Liver (tissue), 8 donors: ENCODE measurements at regions not wholly inside any gene's neighbourhood (a gene's known extent, or its start where the extent isn't known, plus 50 kb on each side); places are given as distances from the start of the nearest gene placed in this dataset.

Experiments used
- DNase-seq: peaks from one replicate; pipeline ENCODE4 v3.0.0-alpha.2; 2017; ENCODE audit warnings: low spot score
- H3K27ac ChIP-seq, 2 donors: one replicate each; pipeline ENCODE4 v1.7.0; 2013; ENCODE audit warnings: inconsistent platforms in 2 of 2, low read length in 2 of 2, control low read depth in 1 of 2, low read depth in 1 of 2, mild to moderate bottlenecking in 1 of 2
- H3K27me3 ChIP-seq, 4 donors: one replicate each; pipeline versions ENCODE4 v1.6.1 to v1.7.0; 2013; ENCODE audit warnings: low read length in 3 of 4, inconsistent platforms in 1 of 4, mild to moderate bottlenecking in 1 of 4, moderate library complexity in 1 of 4; ENCODE audit not compliant: control insufficient read depth in 4 of 4, insufficient read depth in 4 of 4
- H3K36me3 ChIP-seq, 4 donors: one replicate each; pipeline versions ENCODE4 v1.6.1 to v1.7.0; 2013; ENCODE audit warnings: low read length in 3 of 4, mild to moderate bottlenecking in 3 of 4, low read depth in 1 of 4, moderate library complexity in 1 of 4; ENCODE audit not compliant: control insufficient read depth in 4 of 4, insufficient read depth in 3 of 4
- H3K4me1 ChIP-seq, 4 donors: one replicate each; pipeline versions ENCODE4 v1.6.1 to v1.7.0; 2013; ENCODE audit warnings: low read length in 3 of 4, mild to moderate bottlenecking in 3 of 4, moderate library complexity in 1 of 4; ENCODE audit not compliant: control insufficient read depth in 4 of 4, insufficient read depth in 4 of 4
- H3K4me3 ChIP-seq, 3 donors: one replicate each; pipeline versions ENCODE4 v1.6.1 to v1.7.0; 2013; ENCODE audit warnings: low read length in 3 of 3, control low read depth in 1 of 3, low read depth in 1 of 3, mild to moderate bottlenecking in 1 of 3
- H3K9ac ChIP-seq, 2 donors: one replicate each; pipeline ENCODE4 v1.7.0; 2013; ENCODE audit warnings: low read length in 2 of 2, mild to moderate bottlenecking in 2 of 2, moderate library complexity in 2 of 2, control low read depth in 1 of 2, low read depth in 1 of 2
- H3K9me3 ChIP-seq, 4 donors: one replicate each; pipeline versions ENCODE4 v1.6.1 to v1.7.0; 2013; ENCODE audit warnings: low read length in 3 of 4; ENCODE audit not compliant: control insufficient read depth in 4 of 4
- ATF3 ChIP-seq: IDR thresholded peaks from 2 replicates; pipeline ENCODE4 v1.6.1; 2016; ENCODE audit warnings: antibody characterized with exemption
- CTCF ChIP-seq: fragments of 150-350 bp; IDR thresholded peaks from 2 replicates; pipeline ENCODE4 v1.5.1; 2017; ENCODE audit warnings: improper control_type of control experiment, low read depth, low read length; ENCODE audit not compliant: missing input control
- EGR1 ChIP-seq, 2 donors: IDR thresholded peaks; 2 replicates each; pipeline ENCODE4 v1.6.1; 2016 to 2018; ENCODE audit warnings: antibody characterized with exemption in 2 of 2, low read depth in 2 of 2
- FOXA1 ChIP-seq: IDR thresholded peaks from 2 replicates; pipeline ENCODE4 v1.6.1; 2016; ENCODE audit warnings: antibody characterized with exemption
- FOXA2 ChIP-seq: IDR thresholded peaks from 2 replicates; pipeline ENCODE4 v1.6.1; 2016; ENCODE audit warnings: antibody characterized with exemption
- GABPA ChIP-seq, 2 donors: IDR thresholded peaks in 1 of 2; conservative IDR thresholded peaks in 1 of 2; 2 replicates each; pipeline ENCODE4 v1.6.1; 2016; ENCODE audit warnings: antibody characterized with exemption in 2 of 2, mild to moderate bottlenecking in 1 of 2, moderate library complexity in 1 of 2
- HNF4A ChIP-seq, 2 donors: conservative IDR thresholded peaks; 2 replicates each; pipeline ENCODE4 v1.6.1; 2016; ENCODE audit warnings: antibody characterized with exemption in 2 of 2, mild to moderate bottlenecking in 2 of 2
- HNF4G ChIP-seq: IDR thresholded peaks from 2 replicates; pipeline ENCODE4 v1.6.1; 2016; ENCODE audit warnings: antibody characterized with exemption
- JUND ChIP-seq, 2 donors: IDR thresholded peaks; 2 replicates each; pipeline ENCODE4 v1.6.1; 2016; ENCODE audit warnings: antibody characterized with exemption in 2 of 2
- MAX ChIP-seq: IDR thresholded peaks from 2 replicates; pipeline ENCODE4 v1.6.1; 2016; ENCODE audit warnings: antibody characterized with exemption
- NR2F2 ChIP-seq: IDR thresholded peaks from 2 replicates; pipeline ENCODE4 v1.6.1; 2016; ENCODE audit warnings: antibody characterized with exemption
- RAD21 ChIP-seq, 2 donors: IDR thresholded peaks; 2 replicates each; pipeline ENCODE4 v1.6.1; 2016; ENCODE audit warnings: antibody characterized with exemption in 2 of 2, mild to moderate bottlenecking in 2 of 2
- REST ChIP-seq: IDR thresholded peaks from 2 replicates; pipeline ENCODE4 v1.6.1; 2016; ENCODE audit warnings: antibody characterized with exemption, mild to moderate bottlenecking
- RXRA ChIP-seq, 2 donors: IDR thresholded peaks; 2 replicates each; pipeline ENCODE4 v1.6.1; 2017 to 2018; ENCODE audit warnings: antibody characterized with exemption in 2 of 2, mild to moderate bottlenecking in 1 of 2
- SP1 ChIP-seq: IDR thresholded peaks from 2 replicates; pipeline ENCODE4 v1.6.1; 2018; ENCODE audit warnings: antibody characterized with exemption, mild to moderate bottlenecking
- TAF1 ChIP-seq: conservative IDR thresholded peaks from 2 replicates; pipeline ENCODE4 v1.6.1; 2016; ENCODE audit warnings: antibody characterized with exemption, mild to moderate bottlenecking
- YY1 ChIP-seq: IDR thresholded peaks from 2 replicates; pipeline ENCODE4 v1.6.1; 2016; ENCODE audit warnings: antibody characterized with exemption, mild to moderate bottlenecking
- ZBTB33 ChIP-seq: IDR thresholded peaks from 2 replicates; pipeline ENCODE4 v1.6.1; 2016; ENCODE audit warnings: antibody characterized with exemption
- WGBS: extraction: QIAGEN DNeasy Blood & Tissue Kit; methylation state at CpG from one replicate; pipeline ENCODE4 v1.1.7; 2013; 5-methylcytosine and 5-hydroxymethylcytosine counted together
- donor health status: healthy.
- donor health status: healthy.
- donor health status: healthy.
- donor health status: healthy.
- donor health status: healthy.

GRCh38 chr2:16817305-16818202, 151.9 kb upstream of the CYRIA start:
- Histone ChIP-seq H3K9me3 (no peaks in the 10 kb centered on the region), H3K4me1 (peaks cover 1 to 24% (median 19%) of the 10 kb centered on the region in 4 donors), H3K36me3 (no peaks in the 10 kb centered on the region), H3K27me3 (no peaks in the 10 kb centered on the region), H3K27ac (peak overlapping the region; percentile 1 to 34), H3K9ac (no peak overlapping the region), H3K4me3 (peak overlapping the region in 2 of 3 donors; percentile 2 to 42)
- 69% methylated on average over 3 of the region's 3 CpGs for WGBS
- no peak for DNase-seq
- no peak for TF ChIP-seq MAX
- no peak for TF ChIP-seq EGR1 (IDR thresholded peaks at IDR 0.05; ENCODE audit: low read depth in 2 of 2)
- TF ChIP-seq TAF1 = no peak
- TF ChIP-seq JUND (IDR thresholded peaks at IDR 0.05) = peak in 1 of 2 donors; percentile 30
- no peak for TF ChIP-seq HNF4G
- no peak for TF ChIP-seq GABPA (IDR thresholded peaks at IDR 0.05 in 1 of 2, conservative IDR thresholded peaks at IDR 0.05 in 1 of 2)
- no peak for TF ChIP-seq CTCF
- TF ChIP-seq ATF3 = no peak
- peak; percentile 44 for TF ChIP-seq ZBTB33
- TF ChIP-seq REST = no peak
- peak; percentile 66 for TF ChIP-seq SP1
- TF ChIP-seq FOXA2 = peak; percentile 84
- peak; percentile 60 to 67 for TF ChIP-seq HNF4A (conservative IDR thresholded peaks at IDR 0.05)
- no peak for TF ChIP-seq YY1
- no peak for TF ChIP-seq RAD21 (IDR thresholded peaks at IDR 0.05)
- no peak for TF ChIP-seq NR2F2
- peak; percentile 54 for TF ChIP-seq FOXA1
- peak; percentile 68 to 71 for TF ChIP-seq RXRA (IDR thresholded peaks at IDR 0.05)
